ENCODE measurements at regions not wholly inside any gene's neighbourhood (a gene's known extent, or its start where the extent isn't known, plus 50 kb on each side); places are given as distances from the start of the nearest gene placed in this dataset.

DNA sequence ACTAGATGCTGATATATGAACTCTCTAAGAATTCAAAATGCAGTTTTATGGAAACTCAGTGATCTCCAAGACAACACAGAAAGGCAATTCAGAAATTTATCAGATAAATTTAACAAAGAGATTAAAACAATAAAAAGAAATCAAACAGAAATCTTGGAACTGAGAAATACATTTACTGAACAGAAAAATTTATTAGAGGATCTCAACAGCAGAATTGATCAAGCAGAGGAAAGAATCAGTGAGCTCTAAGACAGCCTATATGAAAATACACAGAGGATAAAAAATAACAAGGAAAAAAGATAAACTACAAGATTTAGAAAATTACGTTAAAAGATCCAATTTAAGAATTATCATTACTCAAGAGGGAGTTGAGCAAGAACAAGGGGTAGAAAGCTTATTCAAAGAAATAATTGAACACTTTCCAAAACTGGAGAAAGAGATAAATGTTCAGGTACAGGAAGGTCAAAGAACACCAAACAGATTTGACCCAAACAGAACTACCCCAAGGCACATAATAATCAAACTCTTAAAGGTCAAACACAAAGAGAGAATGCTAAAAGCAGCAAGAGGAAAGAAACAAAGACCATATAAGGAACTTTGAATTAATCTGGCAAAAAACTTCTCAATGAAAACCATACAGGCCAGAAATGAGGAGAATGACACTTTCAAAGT, 103.1 kb downstream of the APIP start:
- Histone ChIP-seq H3K4me3 (ENCODE audit: low read depth, low read length) (no peak overlapping the region), H3K27me3 (ENCODE audit: control insufficient read depth, insufficient read depth, low read length) (no peaks in the 10 kb centered on the region), H3K36me3 (ENCODE audit: control insufficient read depth, insufficient read depth, low read length) (no peaks in the 10 kb centered on the region)
- TF ChIP-seq, protein P1, sequence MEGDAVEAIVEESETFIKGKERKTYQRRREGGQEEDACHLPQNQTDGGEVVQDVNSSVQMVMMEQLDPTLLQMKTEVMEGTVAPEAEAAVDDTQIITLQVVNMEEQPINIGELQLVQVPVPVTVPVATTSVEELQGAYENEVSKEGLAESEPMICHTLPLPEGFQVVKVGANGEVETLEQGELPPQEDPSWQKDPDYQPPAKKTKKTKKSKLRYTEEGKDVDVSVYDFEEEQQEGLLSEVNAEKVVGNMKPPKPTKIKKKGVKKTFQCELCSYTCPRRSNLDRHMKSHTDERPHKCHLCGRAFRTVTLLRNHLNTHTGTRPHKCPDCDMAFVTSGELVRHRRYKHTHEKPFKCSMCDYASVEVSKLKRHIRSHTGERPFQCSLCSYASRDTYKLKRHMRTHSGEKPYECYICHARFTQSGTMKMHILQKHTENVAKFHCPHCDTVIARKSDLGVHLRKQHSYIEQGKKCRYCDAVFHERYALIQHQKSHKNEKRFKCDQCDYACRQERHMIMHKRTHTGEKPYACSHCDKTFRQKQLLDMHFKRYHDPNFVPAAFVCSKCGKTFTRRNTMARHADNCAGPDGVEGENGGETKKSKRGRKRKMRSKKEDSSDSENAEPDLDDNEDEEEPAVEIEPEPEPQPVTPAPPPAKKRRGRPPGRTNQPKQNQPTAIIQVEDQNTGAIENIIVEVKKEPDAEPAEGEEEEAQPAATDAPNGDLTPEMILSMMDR (IDR thresholded peaks at IDR 0.05; ENCODE audit: insufficient read depth, low read length, severe bottlenecking): no peak
- DNase-seq (ENCODE audit: low read depth) (no peak), FAIRE-seq (no peak)

DNA sequence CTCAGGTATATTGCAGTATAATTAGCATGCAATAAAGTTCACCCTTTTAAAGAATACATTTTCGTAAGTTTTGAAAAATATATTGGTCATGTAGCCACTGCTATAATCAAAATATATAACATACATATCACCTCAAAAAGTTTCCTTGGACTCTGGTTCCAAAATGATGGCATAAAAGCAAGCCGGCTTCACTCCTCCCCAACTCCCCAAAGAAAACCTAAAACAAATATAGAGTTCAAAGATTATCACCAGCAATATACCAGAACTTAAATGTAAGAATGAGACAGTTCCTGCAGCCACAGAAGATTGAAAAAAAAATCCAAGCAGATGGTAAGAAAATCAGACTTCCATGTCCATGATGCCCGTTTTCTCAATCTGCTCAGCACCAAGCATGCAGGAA, 104.3 kb downstream of the APIP start:
- FAIRE-seq: no peak
- DNase-seq (ENCODE audit: low read depth): no peak
- no peaks in the 10 kb centered on the region for H3K36me3 ChIP-seq (ENCODE audit: control insufficient read depth, insufficient read depth, low read length)
- H3K4me3 ChIP-seq (ENCODE audit: low read depth, low read length): no peak overlapping the region
- no peaks in the 10 kb centered on the region for H3K27me3 ChIP-seq (ENCODE audit: control insufficient read depth, insufficient read depth, low read length)
- TF ChIP-seq, protein P1 (IDR thresholded peaks at IDR 0.05; ENCODE audit: insufficient read depth, low read length, severe bottlenecking): no peak

DNA sequence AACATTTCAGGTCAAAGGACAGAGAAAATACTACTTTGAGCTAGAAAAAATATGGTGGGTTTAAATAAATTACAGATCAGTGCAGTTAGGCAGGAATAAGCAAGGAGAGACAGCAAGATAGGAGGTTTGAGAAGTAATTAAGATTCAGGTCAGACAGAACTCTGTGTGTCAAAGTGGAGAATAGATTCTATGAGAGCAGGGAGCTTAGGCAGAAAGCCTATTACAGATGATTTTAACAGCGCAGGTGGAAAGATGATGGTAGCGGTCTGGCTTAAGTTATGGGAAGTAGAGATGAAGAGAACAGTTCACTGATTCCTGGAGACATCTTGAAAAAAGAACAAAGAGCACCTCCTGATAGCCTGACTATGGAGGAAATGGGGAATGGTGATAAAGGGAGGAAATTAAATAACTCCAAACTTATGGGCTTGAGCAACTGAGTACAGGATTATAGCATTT, 106.0 kb downstream of the APIP start:
- Histone ChIP-seq H3K4me3 (ENCODE audit: low read depth, low read length) (no peak overlapping the region), H3K27me3 (ENCODE audit: control insufficient read depth, insufficient read depth, low read length) (no peaks in the 10 kb centered on the region), H3K36me3 (ENCODE audit: control insufficient read depth, insufficient read depth, low read length) (no peaks in the 10 kb centered on the region)
- TF ChIP-seq, protein P1 (IDR thresholded peaks at IDR 0.05; ENCODE audit: insufficient read depth, low read length, severe bottlenecking): no peak
- no peak for FAIRE-seq
- DNase-seq (ENCODE audit: low read depth): no peak

DNA sequence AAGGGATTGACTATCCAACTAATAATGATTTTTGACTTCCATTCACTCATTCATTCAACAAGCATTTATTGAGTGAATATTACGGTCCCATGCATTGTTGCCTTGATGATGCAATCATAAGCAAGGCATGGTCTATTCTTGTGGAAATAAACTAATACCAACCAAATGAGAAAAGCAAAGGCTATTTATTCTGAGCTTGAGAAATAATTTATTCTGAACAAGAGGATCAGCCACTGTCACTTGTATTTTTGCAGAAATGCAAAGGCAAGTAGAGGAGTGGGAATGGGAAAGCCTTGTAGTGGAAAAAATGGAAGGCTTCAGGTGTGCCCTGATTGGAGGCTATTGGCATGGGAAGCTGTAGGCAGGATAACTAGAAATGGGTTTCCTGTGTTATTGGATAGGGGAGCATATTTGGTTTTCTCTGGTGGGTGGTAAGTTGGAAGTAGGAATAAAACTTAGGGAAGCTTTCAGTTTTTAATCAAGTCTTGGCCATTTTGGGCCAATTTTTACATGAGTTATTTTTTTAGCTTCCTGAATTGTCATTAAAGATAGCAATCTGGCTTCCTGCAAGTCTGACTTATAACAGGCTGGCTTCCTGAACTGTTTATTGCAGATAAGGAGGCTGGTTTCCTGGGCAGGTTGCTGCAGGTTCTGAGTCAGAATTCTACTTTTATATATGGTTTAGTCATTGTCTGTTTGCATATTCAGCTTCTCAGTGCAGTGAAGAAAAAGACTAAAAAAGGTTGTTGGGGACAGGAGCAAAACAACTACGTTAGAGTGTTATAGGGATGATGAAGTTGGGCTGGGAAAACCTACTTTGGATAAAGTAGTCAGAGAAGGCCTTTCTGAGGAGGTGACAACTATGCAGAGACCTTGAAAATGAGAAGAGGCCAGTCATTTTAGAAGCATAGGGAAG, 106.7 kb downstream of the APIP start:
- no peak for FAIRE-seq
- TF ChIP-seq, protein P1 (IDR thresholded peaks at IDR 0.05; ENCODE audit: insufficient read depth, low read length, severe bottlenecking): no peak
- Histone ChIP-seq H3K36me3 (ENCODE audit: control insufficient read depth, insufficient read depth, low read length) (no peaks in the 10 kb centered on the region), H3K4me3 (ENCODE audit: low read depth, low read length) (no peak overlapping the region), H3K27me3 (ENCODE audit: control insufficient read depth, insufficient read depth, low read length) (no peaks in the 10 kb centered on the region)
- peak; percentile 90 for DNase-seq (ENCODE audit: low read depth)

DNA sequence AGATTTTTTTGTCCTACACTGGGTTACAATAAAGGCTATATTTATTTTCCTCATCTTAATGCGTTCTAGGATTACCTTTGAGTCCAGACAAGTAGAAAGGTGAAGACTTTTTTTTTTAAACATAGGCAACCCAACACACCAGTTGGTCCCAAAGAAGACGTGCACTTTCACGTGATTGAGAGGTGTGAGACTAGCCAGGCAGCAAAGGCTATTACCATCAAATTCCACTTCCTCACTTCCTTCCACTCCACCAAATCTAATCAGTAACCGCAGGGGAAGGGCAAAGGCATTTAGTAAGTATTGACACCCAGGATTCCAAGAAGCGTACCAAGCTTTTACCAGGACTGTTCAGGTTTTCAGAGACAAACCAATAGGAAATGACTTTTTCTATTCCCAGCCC, 109.3 kb downstream of the APIP start:
- no peak for DNase-seq (ENCODE audit: low read depth)
- no peaks in the 10 kb centered on the region for H3K36me3 ChIP-seq (ENCODE audit: control insufficient read depth, insufficient read depth, low read length)
- no peak for FAIRE-seq
- H3K4me3 ChIP-seq (ENCODE audit: low read depth, low read length): no peak overlapping the region
- TF ChIP-seq, protein P1 (IDR thresholded peaks at IDR 0.05; ENCODE audit: insufficient read depth, low read length, severe bottlenecking): no peak
- no peaks in the 10 kb centered on the region for H3K27me3 ChIP-seq (ENCODE audit: control insufficient read depth, insufficient read depth, low read length)

All from bronchial epithelial cell (primary cell).